Right ventricle myocardium superior (tissue), 1 donor: ENCODE measurements at regions not wholly inside any gene's neighbourhood (a gene's known extent, or its start where the extent isn't known, plus 50 kb on each side); places are given as distances from the start of the nearest gene placed in this dataset.

Experiments used
- ATAC-seq: fragments of 200-7000 bp; cut with Tn5 transposase; one replicate; pipeline ENCODE4 v1.9.1; 2020; ENCODE audit warnings: mild to moderate bottlenecking; ENCODE audit not compliant: poor library complexity
- DNase-seq: peaks from one replicate; pipeline ENCODE4 v3.0.0-alpha.2; 2020
- intact Hi-C: fragments of 100-400 bp; cut with DNase I; formaldehyde crosslinking; loops from one replicate; pipeline ENCODE4 v1.11.2; 2022
- donor health status: DM: no; HTN: yes; CAD: no; lungs with severe emphysema.

GRCh38 chr11:82174610-82175009 lies 559.1 kb downstream of the FAM181B start:
- intact Hi-C loops = no loop called here
- DNase-seq (no peak), ATAC-seq (no peak)

- ATAC-seq = no peak
- intact Hi-C loops = no loop called here
- DNase-seq = no peak
Measured at GRCh38 chr11:82146789-82147188, 586.9 kb downstream of the FAM181B start.

DNA sequence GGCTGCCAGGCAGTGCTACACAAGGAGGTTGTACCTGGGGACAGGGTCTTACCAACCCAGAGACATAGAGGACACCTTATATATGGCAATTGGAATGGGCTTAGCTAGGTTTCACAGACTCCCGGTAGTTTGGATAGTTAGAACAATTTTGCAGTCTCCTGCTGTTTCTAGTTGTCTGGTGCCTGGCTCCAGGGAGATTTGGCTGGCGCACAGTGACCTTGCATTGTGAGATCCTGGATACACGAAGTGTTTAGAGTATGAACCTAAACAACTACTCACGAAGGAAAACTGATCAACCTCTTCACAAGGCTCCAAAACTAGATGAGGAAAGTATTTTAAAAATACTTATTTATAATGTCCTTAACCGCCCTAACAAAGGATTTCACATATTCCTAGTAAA lies 614.7 kb downstream of the FAM181B start:
- no peak for ATAC-seq

DNA sequence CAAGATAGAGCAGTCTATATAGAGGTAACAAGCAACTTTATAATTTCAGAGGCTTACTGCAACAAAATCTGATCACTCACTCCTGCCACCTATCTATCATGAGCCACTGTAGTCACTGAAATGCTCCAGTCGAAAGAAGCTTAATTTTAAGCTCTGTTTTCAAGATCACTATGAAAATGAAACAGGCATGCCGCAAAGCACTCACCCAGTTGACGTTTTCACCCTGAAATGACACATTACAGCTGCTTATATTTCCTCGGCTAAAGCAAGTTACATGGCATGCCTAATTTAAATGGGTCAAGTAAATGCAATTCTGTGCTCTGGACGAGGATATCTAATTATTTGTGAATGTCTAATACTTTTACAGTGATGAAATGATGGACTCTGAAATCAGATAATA lies 616.3 kb downstream of the FAM181B start:
- DNase-seq = no peak
- intact Hi-C loops = no loop called here
- ATAC-seq = no peak

More for the DNA sequence above, 614.7 kb downstream of the FAM181B start:
- intact Hi-C loops = no loop called here
- no peak for DNase-seq

GRCh38 chr11:82105331-82105998 lies 628.2 kb downstream of the FAM181B start:
- DNase-seq (no peak), ATAC-seq (no peak)
- intact Hi-C loops = no loop called here

DNA sequence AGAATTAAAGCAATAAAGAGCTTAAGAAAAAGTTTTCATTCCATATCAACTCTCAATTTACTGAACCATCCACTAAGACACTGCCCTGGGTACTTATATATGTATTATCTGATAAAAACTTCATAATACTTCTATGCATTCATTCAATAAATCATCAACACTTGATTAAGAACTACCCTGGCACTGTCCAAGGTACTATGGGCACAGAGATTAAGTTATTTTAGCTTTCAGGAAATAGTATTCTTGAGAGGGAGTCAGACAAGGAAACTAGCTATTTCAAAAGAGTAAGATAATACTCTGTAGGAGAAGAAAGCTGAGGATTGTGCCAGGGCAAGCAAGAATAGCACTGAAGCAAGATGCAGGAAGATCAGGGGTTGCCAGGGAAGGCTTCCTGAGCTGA lies 640.8 kb downstream of the FAM181B start:
- ATAC-seq (no peak), DNase-seq (no peak)
- intact Hi-C loops = loop anchor here (10.0 kb wide), 1 partner anchor 58 kb away; no protein-coding TSS in a partner anchor

DNA sequence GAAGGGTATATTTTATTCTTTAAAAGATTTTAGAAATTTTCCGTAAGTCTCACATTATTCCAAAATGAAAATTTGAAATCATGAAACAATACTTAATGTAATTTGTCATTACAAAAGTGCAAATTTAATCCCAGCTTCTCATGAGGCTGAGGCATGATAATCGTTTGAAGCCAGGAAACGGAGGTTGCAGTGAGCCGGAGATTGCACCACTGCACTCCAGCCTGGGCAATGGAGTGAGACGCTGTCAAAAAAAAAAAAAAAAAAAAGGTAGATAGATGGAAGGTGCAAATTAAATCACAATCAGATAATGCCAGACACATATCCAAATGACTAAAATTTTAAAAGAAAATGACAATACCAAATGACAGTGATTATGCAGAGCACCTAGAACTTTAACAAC lies 644.2 kb downstream of the FAM181B start:
- ATAC-seq (no peak), DNase-seq (no peak)
- intact Hi-C loops = no loop called here

GRCh38 chr11:82085493-82085892 lies 648.2 kb downstream of the FAM181B start:
- DNase-seq = no peak
- ATAC-seq = no peak
- intact Hi-C loops = no loop called here

- ATAC-seq = no peak
- intact Hi-C loops = no loop called here
Measured at GRCh38 chr11:82082976-82083375, 650.7 kb downstream of the FAM181B start.

GRCh38 chr11:82080160-82080559 lies 653.5 kb downstream of the FAM181B start:
- no peak for ATAC-seq
- no peak for DNase-seq
- intact Hi-C loops = no loop called here

More at GRCh38 chr11:82082976-82083375, 650.7 kb downstream of the FAM181B start:
- DNase-seq = no peak

- no peak for DNase-seq
- intact Hi-C loops = no loop called here
- ATAC-seq = no peak
Measured at GRCh38 chr11:82076126-82076525, 657.5 kb downstream of the FAM181B start.

- intact Hi-C loops = no loop called here
- no peak for ATAC-seq
- no peak for DNase-seq
Measured at GRCh38 chr11:82059505-82059904, 674.2 kb downstream of the FAM181B start.

- ATAC-seq (no peak), DNase-seq (no peak)
- intact Hi-C loops = no loop called here
Measured at GRCh38 chr11:82056450-82056849, 677.2 kb downstream of the FAM181B start.

DNA sequence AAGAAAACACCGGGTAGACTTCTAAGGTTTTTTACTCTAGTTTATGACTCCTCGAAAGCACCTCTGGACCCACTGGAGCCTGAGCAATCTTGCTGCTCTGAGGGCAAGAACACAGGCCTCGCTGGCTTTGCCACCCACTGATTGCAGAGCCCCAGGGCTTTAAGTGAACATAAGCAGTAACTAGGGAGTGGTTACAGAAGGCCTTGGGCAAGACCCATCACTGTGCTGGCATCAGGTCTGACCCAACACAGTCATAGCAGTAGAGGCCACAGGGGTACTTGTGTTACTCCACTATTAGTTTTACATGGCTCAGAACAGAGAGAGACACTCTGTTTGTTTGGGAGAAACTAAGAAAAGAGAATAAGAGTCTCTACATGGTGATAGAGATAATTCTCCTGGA lies 684.5 kb downstream of the FAM181B start:
- ATAC-seq (no peak), DNase-seq (no peak)
- intact Hi-C loops = no loop called here

DNA sequence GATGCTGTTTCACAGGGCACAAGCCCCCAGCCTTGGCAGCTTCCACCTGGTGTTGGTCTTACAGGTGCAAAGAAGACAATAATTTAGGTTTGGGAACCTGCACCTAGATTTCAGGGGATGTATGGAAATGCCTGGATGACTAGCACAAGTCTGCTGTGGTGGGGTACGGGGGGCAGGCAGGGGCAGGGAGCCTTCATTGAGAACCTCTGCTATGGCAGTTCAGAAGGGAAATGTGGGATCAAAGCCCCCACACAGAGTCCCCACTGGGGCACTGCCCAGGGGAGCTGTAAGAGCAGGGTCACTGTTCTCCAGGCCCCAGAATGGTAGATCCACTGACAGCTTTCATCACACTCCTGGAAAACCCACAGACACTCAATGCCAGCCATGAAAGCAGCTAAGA lies 686.5 kb downstream of the FAM181B start:
- no peak for DNase-seq

GRCh38 chr11:82046778-82047177 lies 686.9 kb downstream of the FAM181B start:
- no peak for ATAC-seq
- intact Hi-C loops = no loop called here

More for the DNA sequence above, 686.5 kb downstream of the FAM181B start:
- intact Hi-C loops = no loop called here
- no peak for ATAC-seq

GRCh38 chr11:82045748-82046457 lies 687.8 kb downstream of the FAM181B start:
- intact Hi-C loops = no loop called here
- no peak for ATAC-seq

More at GRCh38 chr11:82046778-82047177, 686.9 kb downstream of the FAM181B start:
- no peak for DNase-seq

GRCh38 chr11:82043316-82043715 lies 690.3 kb downstream of the FAM181B start:
- no peak for ATAC-seq
- DNase-seq = no peak
- intact Hi-C loops = no loop called here

More at GRCh38 chr11:82045748-82046457, 687.8 kb downstream of the FAM181B start:
- DNase-seq = no peak

- no peak for ATAC-seq
- intact Hi-C loops = no loop called here
- no peak for DNase-seq
Measured at GRCh38 chr11:82041764-82042163, 691.9 kb downstream of the FAM181B start.

GRCh38 chr11:82038154-82038553 lies 695.5 kb downstream of the FAM181B start:
- intact Hi-C loops = loop anchor here (10.0 kb wide), 1 partner anchor 57 kb away; no protein-coding TSS in a partner anchor
- DNase-seq (no peak), ATAC-seq (no peak)
